GM12864 (cell line): ENCODE measurements at regions not wholly inside any gene's neighbourhood (a gene's known extent, or its start where the extent isn't known, plus 50 kb on each side); places are given as distances from the start of the nearest gene placed in this dataset.

ENCODE experiments used
- DNase-seq: peaks from one replicate; pipeline ENCODE4 v3.0.0-alpha.2; 2011; ENCODE audit warnings: low read depth
- H3K4me3 ChIP-seq: 2 replicates; pipeline ENCODE4 v1.5.1; 2011; ENCODE audit warnings: mild to moderate bottlenecking, low read depth, low read length, control low read depth
- TF ChIP-seq, protein P1 (sequence below): IDR thresholded peaks from 2 replicates; pipeline ENCODE4 v1.5.1; 2011; ENCODE audit warnings: low read depth, mild to moderate bottlenecking, moderate library complexity, low read length, control low read depth, inconsistent platforms; ENCODE audit errors: missing control alignments

DNA sequence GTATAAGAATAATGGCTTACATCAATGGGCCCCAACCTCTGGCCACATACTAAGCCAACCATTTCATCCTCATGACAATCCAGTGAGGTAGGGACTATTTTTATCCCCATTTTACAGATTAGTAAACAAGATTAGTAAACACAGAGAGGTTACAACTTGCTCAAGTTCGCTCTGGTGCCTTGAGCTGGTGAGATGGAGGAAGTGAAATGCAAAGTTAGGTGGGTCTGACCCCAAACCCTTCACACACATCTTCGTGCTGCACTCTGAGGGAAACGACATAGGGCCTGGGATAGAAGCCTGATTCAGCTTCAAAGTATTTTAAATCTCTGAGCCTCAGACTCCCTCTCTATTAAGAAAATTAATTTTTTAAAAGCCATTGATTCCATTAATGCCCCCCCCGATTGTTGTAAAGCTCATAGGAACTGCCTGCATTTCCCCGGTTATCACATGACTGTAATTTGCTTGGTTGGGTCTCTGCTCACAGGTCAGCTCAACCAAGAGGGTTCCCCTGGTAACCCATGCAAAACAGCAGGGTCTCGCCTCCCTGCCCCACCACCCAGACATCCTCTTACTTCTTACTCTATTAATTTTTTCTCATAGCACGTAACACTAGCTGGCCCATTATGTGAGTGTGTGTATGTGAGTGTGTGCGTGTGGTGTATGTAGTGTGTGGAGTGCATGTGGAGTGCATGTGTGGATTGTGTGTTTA is 221.2 kb downstream of the MAFB start:
- no peak overlapping the region for H3K4me3 ChIP-seq
- TF ChIP-seq, protein P1, sequence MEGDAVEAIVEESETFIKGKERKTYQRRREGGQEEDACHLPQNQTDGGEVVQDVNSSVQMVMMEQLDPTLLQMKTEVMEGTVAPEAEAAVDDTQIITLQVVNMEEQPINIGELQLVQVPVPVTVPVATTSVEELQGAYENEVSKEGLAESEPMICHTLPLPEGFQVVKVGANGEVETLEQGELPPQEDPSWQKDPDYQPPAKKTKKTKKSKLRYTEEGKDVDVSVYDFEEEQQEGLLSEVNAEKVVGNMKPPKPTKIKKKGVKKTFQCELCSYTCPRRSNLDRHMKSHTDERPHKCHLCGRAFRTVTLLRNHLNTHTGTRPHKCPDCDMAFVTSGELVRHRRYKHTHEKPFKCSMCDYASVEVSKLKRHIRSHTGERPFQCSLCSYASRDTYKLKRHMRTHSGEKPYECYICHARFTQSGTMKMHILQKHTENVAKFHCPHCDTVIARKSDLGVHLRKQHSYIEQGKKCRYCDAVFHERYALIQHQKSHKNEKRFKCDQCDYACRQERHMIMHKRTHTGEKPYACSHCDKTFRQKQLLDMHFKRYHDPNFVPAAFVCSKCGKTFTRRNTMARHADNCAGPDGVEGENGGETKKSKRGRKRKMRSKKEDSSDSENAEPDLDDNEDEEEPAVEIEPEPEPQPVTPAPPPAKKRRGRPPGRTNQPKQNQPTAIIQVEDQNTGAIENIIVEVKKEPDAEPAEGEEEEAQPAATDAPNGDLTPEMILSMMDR: no peak
- no peak for DNase-seq

DNA sequence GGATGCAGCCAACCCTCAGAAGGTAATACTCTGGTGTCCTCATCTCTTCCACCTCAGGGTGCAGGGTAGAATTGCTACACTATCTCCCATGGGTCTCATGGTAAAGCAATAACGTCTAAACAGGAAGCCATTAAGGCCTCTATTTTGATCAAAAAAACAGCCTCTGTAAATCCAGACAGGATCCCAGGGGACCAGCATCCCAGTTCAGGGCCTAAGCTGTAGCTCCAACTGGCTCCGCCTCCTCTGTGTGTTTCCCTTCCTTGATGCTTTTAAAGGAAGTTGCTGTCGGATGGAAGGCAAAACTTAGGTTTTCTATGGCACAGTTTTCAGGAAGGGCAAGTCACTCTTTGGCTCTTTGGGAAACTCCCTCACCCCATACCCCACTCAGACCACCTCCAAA is 222.0 kb downstream of the MAFB start:
- H3K4me3 ChIP-seq: no peak overlapping the region
- TF ChIP-seq, protein P1: no peak
- DNase-seq: no peak

DNA sequence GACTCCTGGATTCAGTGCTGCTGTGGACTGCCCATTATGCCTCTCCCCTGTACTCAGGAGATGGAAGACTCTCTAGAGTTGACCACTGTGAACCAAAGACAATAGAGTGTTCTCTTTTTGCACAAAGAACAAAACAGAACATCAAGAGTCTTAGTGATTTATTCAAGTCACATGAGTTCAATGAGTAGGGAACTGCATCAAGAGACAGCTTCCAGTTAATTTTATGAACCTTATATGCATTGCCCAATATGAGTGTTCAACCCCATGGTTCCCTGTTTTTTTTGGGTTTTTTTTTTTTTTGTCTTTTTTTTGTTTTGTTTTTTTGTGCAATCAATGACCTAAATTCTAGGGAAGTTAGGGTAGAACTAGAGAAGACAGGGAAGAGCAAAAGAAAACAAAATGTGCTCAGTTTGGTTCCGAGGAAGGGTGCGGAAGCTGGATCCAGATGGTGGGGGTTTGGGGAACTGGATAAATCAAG is 224.3 kb downstream of the MAFB start:
- TF ChIP-seq, protein P1: no peak
- DNase-seq: no peak
- no peak overlapping the region for H3K4me3 ChIP-seq

DNA sequence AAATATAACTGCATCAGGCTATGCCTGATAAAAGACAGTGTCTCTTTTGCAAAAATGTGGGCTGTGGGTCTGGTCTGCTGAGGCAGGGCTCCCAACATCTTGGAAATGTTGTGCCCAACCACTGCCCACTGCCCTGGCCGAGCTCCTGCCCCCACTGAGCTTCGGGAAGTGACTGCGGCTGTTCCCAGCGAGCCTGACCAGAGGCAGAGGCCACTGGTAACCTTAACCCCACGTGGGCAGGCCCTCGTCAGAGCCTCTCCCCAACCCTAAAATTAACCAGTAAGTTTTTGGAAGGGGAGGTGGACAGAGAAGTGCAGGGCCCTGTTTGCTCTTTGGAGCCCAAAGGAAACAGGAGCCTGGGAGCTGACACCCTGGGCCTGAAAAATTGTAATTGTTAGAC is 225.9 kb downstream of the MAFB start:
- TF ChIP-seq, protein P1: no peak
- H3K4me3 ChIP-seq: no peak overlapping the region
- no peak for DNase-seq

DNA sequence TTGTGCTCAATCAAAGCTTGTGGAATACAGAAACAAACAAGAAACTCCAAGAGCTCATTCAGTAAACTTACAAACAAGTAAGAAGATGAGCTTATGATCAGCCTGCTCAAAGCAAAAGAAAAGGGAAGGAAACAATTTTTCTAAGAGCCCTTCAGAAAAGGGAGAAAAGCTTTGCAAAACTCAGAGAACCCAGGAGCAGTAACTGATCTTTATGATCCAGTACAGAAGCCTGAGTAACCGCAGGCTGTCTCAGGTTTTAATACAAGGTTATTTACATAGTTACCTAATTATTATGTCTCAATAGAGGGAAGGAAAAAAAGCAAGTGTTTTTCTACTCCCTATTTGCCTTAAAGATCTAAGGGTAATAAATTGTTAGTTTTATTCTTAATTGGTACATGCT is 226.5 kb downstream of the MAFB start:
- DNase-seq: no peak
- TF ChIP-seq, protein P1: no peak
- no peak overlapping the region for H3K4me3 ChIP-seq

DNA sequence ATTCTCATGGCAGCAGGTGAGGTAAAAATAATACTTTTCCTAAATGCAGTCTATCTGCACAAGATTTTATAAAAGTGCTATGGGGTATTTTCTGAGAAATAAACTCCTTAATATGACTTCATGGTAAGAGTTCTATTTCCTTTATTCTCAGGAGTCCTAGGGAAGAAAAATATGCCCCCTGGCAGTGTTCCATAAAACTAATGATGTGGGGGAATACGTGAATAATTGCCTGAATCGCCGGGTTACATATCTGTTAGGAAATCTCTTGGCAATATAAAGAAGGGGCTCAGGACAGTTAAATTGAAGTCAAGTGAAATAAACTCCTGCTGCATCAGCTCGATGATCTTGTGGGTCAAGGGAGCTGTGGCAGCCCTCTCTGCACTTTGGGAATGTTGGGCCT is 229.7 kb downstream of the MAFB start:
- TF ChIP-seq, protein P1: no peak
- H3K4me3 ChIP-seq: no peak overlapping the region
- DNase-seq: no peak

DNA sequence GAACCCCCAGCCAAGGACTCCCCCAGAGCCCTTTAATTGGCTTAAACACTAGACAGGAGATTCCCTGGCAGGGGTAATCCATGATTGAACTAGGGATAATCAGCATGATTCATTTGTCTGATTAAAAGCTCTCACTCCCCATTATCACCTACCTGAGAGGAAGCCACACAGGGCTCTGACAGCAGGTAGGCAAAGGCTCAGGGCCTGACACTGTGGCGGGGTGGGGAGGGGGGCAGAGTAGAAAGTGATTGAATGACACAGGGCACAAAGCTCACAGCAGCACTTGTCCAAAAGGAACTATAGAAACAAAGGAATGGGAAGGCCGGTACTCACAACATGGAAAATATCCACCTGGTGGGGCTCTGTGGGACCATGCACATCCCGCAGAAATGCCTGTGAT is 231.6 kb downstream of the MAFB start:
- no peak for DNase-seq
- TF ChIP-seq, protein P1: no peak
- H3K4me3 ChIP-seq: no peak overlapping the region
